ENCODE measurements at regions not wholly inside any gene's neighbourhood (a gene's known extent, or its start where the extent isn't known, plus 50 kb on each side); places are given as distances from the start of the nearest gene placed in this dataset.

DNA sequence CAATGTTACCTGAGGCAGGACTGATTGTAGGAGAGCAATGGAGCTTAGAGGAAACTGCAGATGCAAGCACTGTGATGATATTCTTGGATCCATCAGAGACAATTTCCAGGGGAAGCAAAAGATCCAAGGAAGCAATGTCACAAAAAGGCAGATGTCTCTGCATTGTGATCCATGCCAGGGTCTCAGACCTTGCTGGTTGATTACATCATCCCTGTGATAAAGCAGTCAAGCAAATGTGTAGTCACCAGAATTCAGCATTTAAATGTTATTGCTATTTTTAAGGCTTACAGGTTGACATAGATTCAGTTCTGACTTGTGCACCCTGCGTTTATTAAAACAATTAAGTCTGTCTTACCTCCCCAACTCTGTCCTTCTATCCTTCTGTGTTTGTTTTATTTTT lies 56.8 kb upstream of the CCDC85A start:
- no peak overlapping the region for H2BK5ac ChIP-seq (ENCODE audit: low read depth, low read length)
- no peaks in the 10 kb centered on the region for H3K79me2 ChIP-seq (ENCODE audit: control insufficient read depth in 1 of 2, insufficient read depth in 2 of 2, low read length in 2 of 2)
- no peak overlapping the region for H4K8ac ChIP-seq (ENCODE audit: extremely low read depth, insufficient read depth, low read length)
- TF ChIP-seq, protein P1, sequence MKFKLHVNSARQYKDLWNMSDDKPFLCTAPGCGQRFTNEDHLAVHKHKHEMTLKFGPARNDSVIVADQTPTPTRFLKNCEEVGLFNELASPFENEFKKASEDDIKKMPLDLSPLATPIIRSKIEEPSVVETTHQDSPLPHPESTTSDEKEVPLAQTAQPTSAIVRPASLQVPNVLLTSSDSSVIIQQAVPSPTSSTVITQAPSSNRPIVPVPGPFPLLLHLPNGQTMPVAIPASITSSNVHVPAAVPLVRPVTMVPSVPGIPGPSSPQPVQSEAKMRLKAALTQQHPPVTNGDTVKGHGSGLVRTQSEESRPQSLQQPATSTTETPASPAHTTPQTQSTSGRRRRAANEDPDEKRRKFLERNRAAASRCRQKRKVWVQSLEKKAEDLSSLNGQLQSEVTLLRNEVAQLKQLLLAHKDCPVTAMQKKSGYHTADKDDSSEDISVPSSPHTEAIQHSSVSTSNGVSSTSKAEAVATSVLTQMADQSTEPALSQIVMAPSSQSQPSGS (IDR thresholded peaks at IDR 0.05; ENCODE audit: low read length), result no peak
- no peak for TF ChIP-seq EZH2 (IDR thresholded peaks at IDR 0.05; ENCODE audit: low read depth, low read length, severe bottlenecking)
- TF ChIP-seq CBX8 (IDR thresholded peaks at IDR 0.05; ENCODE audit: borderline replicate concordance, low read depth, low read length), result no peak
- TF ChIP-seq POU5F1 (IDR thresholded peaks at IDR 0.05; ENCODE audit: low read depth, low read length), result no peak
- no peak for TF ChIP-seq HDAC2 (IDR thresholded peaks at IDR 0.05; ENCODE audit: borderline replicate concordance in 1 of 2, low read depth in 2 of 2, low read length in 2 of 2)
- no peak for TF ChIP-seq SP4 (IDR thresholded peaks at IDR 0.05; ENCODE audit: low read length)
- no peak for TF ChIP-seq NANOG (IDR thresholded peaks at IDR 0.05; ENCODE audit: insufficient read depth, low read depth, low read length, poor library complexity, severe bottlenecking)
- no peak for TF ChIP-seq JUND (IDR thresholded peaks at IDR 0.05; ENCODE audit: low read length)
- no peak for TF ChIP-seq KDM5A (IDR thresholded peaks at IDR 0.05; ENCODE audit: low read length)
- TF ChIP-seq TEAD4 (IDR thresholded peaks at IDR 0.05; ENCODE audit: low read depth, low read length), result no peak
- no peak overlapping the region for H3K4ac ChIP-seq (replicated peaks; ENCODE audit: insufficient read length, low read depth, low read length)
- H2BK12ac ChIP-seq (ENCODE audit: low read depth, low read length), result no peak overlapping the region
- WGBS, 2 experiments (ENCODE audit: extremely low coverage in 1 of 2, insufficient coverage in 1 of 2, insufficient read length in 1 of 2, insufficient replicate concordance in 2 of 2, low coverage in 1 of 2, low lambda C conversion rate in 2 of 2, missing lambda C conversion rate in 1 of 2), result 95% methylated on average over 1 of the region's 1 CpG; no CpG with 5 or more reads in 1 of the 2 experiments
- no peaks in the 10 kb centered on the region for H3K23me2 ChIP-seq (ENCODE audit: low read depth, low read length)
- peaks cover 0 to 9% (median 2%) of the 10 kb centered on the region in 4 experiments; a peak in 3 of 7 replicates for H3K4me1 ChIP-seq (replicated peaks in 1 of 4; ENCODE audit: control insufficient read depth in 3 of 4, insufficient read depth in 4 of 4, low read length in 3 of 4)
- CTCF ChIA-PET (ENCODE audit: partially characterized antibody), result interaction anchor here (1.0 to 1.4 kb wide), 2 partner anchors 133 to 355 kb away, joined by 3 read pairs; no protein-coding TSS in a partner anchor
- no peak overlapping the region for H3K4me2 ChIP-seq (ENCODE audit: insufficient read depth in 1 of 2, low read depth in 2 of 2, low read length in 2 of 2)
- no peak overlapping the region for H2AK5ac ChIP-seq (ENCODE audit: low read depth, low read length)
- H3K27ac ChIP-seq (ENCODE audit: low read depth, low read length), result no peak overlapping the region
- FAIRE-seq, result no peak
- H2AFZ ChIP-seq (ENCODE audit: low read length), result no peak overlapping the region
- no peak overlapping the region for H4K91ac ChIP-seq (replicated peaks; ENCODE audit: insufficient read length, low read length)
- H3K9ac ChIP-seq (replicated peaks in 1 of 4; ENCODE audit: extremely low read depth in 1 of 4, low read depth in 3 of 4, low read length in 3 of 4), result no peak overlapping the region
- H3K79me1 ChIP-seq (ENCODE audit: low read depth, low read length), result no peaks in the 10 kb centered on the region; the same call in 1 of the 2 replicates
- no peak overlapping the region for H2BK20ac ChIP-seq (ENCODE audit: low read length)
- H3K36me3 ChIP-seq (ENCODE audit: control insufficient read depth in 2 of 4, insufficient read depth in 4 of 4, low read length in 3 of 4), result peaks cover 0 to 4% (median 3%) of the 10 kb centered on the region in 4 experiments; a peak in 2 of 8 replicates
- no peak overlapping the region for H3K56ac ChIP-seq (replicated peaks; ENCODE audit: insufficient read length, low read depth, low read length)
- no peaks in the 10 kb centered on the region for H4K20me1 ChIP-seq (replicated peaks in 1 of 2; ENCODE audit: control insufficient read depth in 1 of 2, insufficient read depth in 2 of 2, low read length in 2 of 2)
- POLR2A ChIA-PET (ENCODE audit: partially characterized antibody), result interaction anchor here (1.7 kb wide), 1 partner anchor 9 kb away, joined by 3 read pairs; no protein-coding TSS in a partner anchor
- no peak overlapping the region for H3K4me3 ChIP-seq (ENCODE audit: extremely low read depth in 1 of 4, insufficient read depth in 2 of 4, low read depth in 3 of 4, low read length in 4 of 4)
- H3K14ac ChIP-seq (ENCODE audit: insufficient read length), result no peak overlapping the region
- peaks cover 0 to 1% (median 0%) of the 10 kb centered on the region in 4 experiments; a peak in 1 of 7 replicates for H3K27me3 ChIP-seq (replicated peaks in 1 of 4; ENCODE audit: control insufficient read depth in 3 of 4, extremely low read depth in 1 of 4, insufficient read depth in 3 of 4, low read length in 3 of 4)
- no peak overlapping the region for H2BK15ac ChIP-seq (ENCODE audit: low read length)
- no peak overlapping the region for H3K23ac ChIP-seq (ENCODE audit: insufficient read length)
- no peak overlapping the region for H2BK120ac ChIP-seq (replicated peaks; ENCODE audit: low read depth, low read length)
- no peak overlapping the region for H3K18ac ChIP-seq (ENCODE audit: extremely low read depth, low read length)
- no peak for DNase-seq (ENCODE audit: low read depth in 1 of 2, low spot score in 2 of 2)
- H4K5ac ChIP-seq (ENCODE audit: insufficient read length, low read depth, low read length), result no peak overlapping the region
- H3K9me3 ChIP-seq (ENCODE audit: insufficient read depth in 2 of 2, low read depth in 1 of 2, low read length in 1 of 2), result no peaks in the 10 kb centered on the region

Measured in H1 (cell line).